ENCODE measurements at regions not wholly inside any gene's neighbourhood (a gene's known extent, or its start where the extent isn't known, plus 50 kb on each side); places are given as distances from the start of the nearest gene placed in this dataset.
"Not testable (repeated sequence)": the region's sequence is repeated elsewhere in the genome, so short reads cannot be mapped to it uniquely, and the experiment has no call there.

- DNase-seq (ENCODE audit: low spot score); ATAC-seq (ENCODE audit: low FRiP score): not testable (repeated sequence)
These were observed 53.6 kb upstream of the MAPK10 start for GRCh38 chr4:86413426-86413825.

GRCh38 chr4:86414686-86415085 lies 54.8 kb upstream of the MAPK10 start:
- ATAC-seq (ENCODE audit: low FRiP score), result no peak
- no peak for DNase-seq (ENCODE audit: low spot score)
- no peak for TF ChIP-seq CTCF (IDR thresholded peaks at IDR 0.05)

GRCh38 chr4:86416081-86416480 lies 56.2 kb upstream of the MAPK10 start:
- DNase-seq (ENCODE audit: low spot score) (no peak), ATAC-seq (ENCODE audit: low FRiP score) (no peak)
- TF ChIP-seq CTCF (IDR thresholded peaks at IDR 0.05), result no peak

- ATAC-seq (ENCODE audit: low FRiP score), result no peak
- no peak for TF ChIP-seq CTCF (IDR thresholded peaks at IDR 0.05)
These were observed 61.6 kb upstream of the MAPK10 start for GRCh38 chr4:86421461-86421860.

GRCh38 chr4:86431543-86432116 lies 71.8 kb upstream of the MAPK10 start:
- ATAC-seq (ENCODE audit: low FRiP score) (no peak), DNase-seq (ENCODE audit: low spot score) (no peak)
- TF ChIP-seq CTCF (IDR thresholded peaks at IDR 0.05), result no peak

More at GRCh38 chr4:86421461-86421860, 61.6 kb upstream of the MAPK10 start:
- no peak for DNase-seq (ENCODE audit: low spot score)

- DNase-seq (ENCODE audit: low spot score) (no peak), ATAC-seq (ENCODE audit: low FRiP score) (no peak)
- TF ChIP-seq CTCF (IDR thresholded peaks at IDR 0.05), result no peak
These were observed 72.8 kb upstream of the MAPK10 start for GRCh38 chr4:86432559-86433134.

- no peak for DNase-seq (ENCODE audit: low spot score)
- no peak for TF ChIP-seq CTCF (IDR thresholded peaks at IDR 0.05)
- ATAC-seq (ENCODE audit: low FRiP score), result no peak
These were observed 79.4 kb upstream of the MAPK10 start for GRCh38 chr4:86439293-86439692.

Data from omental fat pad (tissue), 3 donors.